H1 (cell line): ENCODE measurements at regions not wholly inside any gene's neighbourhood (a gene's known extent, or its start where the extent isn't known, plus 50 kb on each side); places are given as distances from the start of the nearest gene placed in this dataset.

Experiments used
- BACH1 ChIP-seq: IDR thresholded peaks from 2 replicates; pipeline ENCODE4 v1.6.1; 2012; ENCODE audit warnings: low read length, improper control_type of control experiment
- CTBP2 ChIP-seq: IDR thresholded peaks from 2 replicates; pipeline ENCODE4 v1.7.0; 2011; ENCODE audit warnings: borderline replicate concordance, mild to moderate bottlenecking, moderate library complexity, mixed read lengths, low read length; ENCODE audit not compliant: insufficient read depth, insufficient read length
- CTCF ChIP-seq, 3 experiments: IDR thresholded peaks; 1 replicate in 2 of 3; 2 replicates in 1 of 3; pipeline versions ENCODE4 v1.5.1 to v1.6.1; 2011; ENCODE audit warnings: low read length in 3 of 3, mild to moderate bottlenecking in 3 of 3, inconsistent platforms in 2 of 3, low read depth in 1 of 3, moderate library complexity in 1 of 3; ENCODE audit not compliant: insufficient read depth in 1 of 3; ENCODE audit errors: control extremely low read depth in 1 of 3
- EGR1 ChIP-seq: IDR thresholded peaks from 2 replicates; pipeline ENCODE4 v1.6.1; 2011; ENCODE audit warnings: low read depth, low read length, borderline replicate concordance
- POLR2A ChIP-seq, 2 experiments: IDR thresholded peaks; 1 replicate in 1 of 2; 2 replicates in 1 of 2; pipeline ENCODE4 v1.6.1; 2011; ENCODE audit warnings: low read depth in 2 of 2, low read length in 2 of 2, mild to moderate bottlenecking in 2 of 2; ENCODE audit errors: control extremely low read depth in 1 of 2
- POLR2AphosphoS5 ChIP-seq: IDR thresholded peaks from 2 replicates; pipeline ENCODE4 v1.6.1; 2011; ENCODE audit warnings: low read depth, low read length
- RAD21 ChIP-seq, 2 experiments: IDR thresholded peaks in 1 of 2; conservative IDR thresholded peaks in 1 of 2; 2 replicates each; pipeline ENCODE4 v1.6.1; 2011; ENCODE audit warnings: low read depth in 2 of 2, low read length in 2 of 2, improper control_type of control experiment in 1 of 2, inconsistent platforms in 1 of 2, mild to moderate bottlenecking in 1 of 2, moderate library complexity in 1 of 2
- SP1 ChIP-seq: IDR thresholded peaks from 2 replicates; pipeline ENCODE4 v1.6.1; 2011; ENCODE audit warnings: low read depth, low read length
- TAF1 ChIP-seq: IDR thresholded peaks from 2 replicates; pipeline ENCODE4 v1.6.1; 2011; ENCODE audit warnings: mild to moderate bottlenecking, low read depth, low read length
- TEAD4 ChIP-seq: IDR thresholded peaks from 2 replicates; pipeline ENCODE4 v1.6.1; 2012; ENCODE audit warnings: low read depth, low read length, inconsistent platforms, mixed read lengths
- ZNF274 ChIP-seq: IDR thresholded peaks from 2 replicates; pipeline ENCODE4 v1.7.0; 2012; ENCODE audit warnings: low read length, borderline replicate concordance; ENCODE audit errors: extremely low read depth
- TF ChIP-seq, protein P1 (sequence below): IDR thresholded peaks from 2 replicates; pipeline ENCODE4 v1.6.1; 2011; ENCODE audit warnings: low read length, improper control_type of control experiment

- TF ChIP-seq POLR2AphosphoS5 (no peak), CTCF (IDR thresholded peaks at IDR 0.05; ENCODE audit: control extremely low read depth in 1 of 3, insufficient read depth in 1 of 3, low read depth in 1 of 3, low read length in 3 of 3) (no peak), POLR2A (IDR thresholded peaks at IDR 0.05; ENCODE audit: control extremely low read depth in 1 of 2, low read depth in 2 of 2, low read length in 2 of 2) (no peak), SP1 (no peak), TAF1 (no peak), EGR1 (no peak), CTBP2 (no peak), RAD21 (IDR thresholded peaks at IDR 0.05 in 1 of 2, conservative IDR thresholded peaks at IDR 0.05 in 1 of 2; ENCODE audit: low read depth in 2 of 2, low read length in 2 of 2) (no peak), TEAD4 (no peak), ZNF274 (no peak), BACH1 (no peak)
- TF ChIP-seq, protein P1, sequence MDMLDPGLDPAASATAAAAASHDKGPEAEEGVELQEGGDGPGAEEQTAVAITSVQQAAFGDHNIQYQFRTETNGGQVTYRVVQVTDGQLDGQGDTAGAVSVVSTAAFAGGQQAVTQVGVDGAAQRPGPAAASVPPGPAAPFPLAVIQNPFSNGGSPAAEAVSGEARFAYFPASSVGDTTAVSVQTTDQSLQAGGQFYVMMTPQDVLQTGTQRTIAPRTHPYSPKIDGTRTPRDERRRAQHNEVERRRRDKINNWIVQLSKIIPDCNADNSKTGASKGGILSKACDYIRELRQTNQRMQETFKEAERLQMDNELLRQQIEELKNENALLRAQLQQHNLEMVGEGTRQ, result no peak
These were observed 1750.4 kb downstream of the PCDH9 start for GRCh38 chr13:65479692-65480091.
